ENCODE measurements at regions not wholly inside any gene's neighbourhood (a gene's known extent, or its start where the extent isn't known, plus 50 kb on each side); places are given as distances from the start of the nearest gene placed in this dataset.

GRCh38 chr5:90071066-90071465 lies 338.5 kb downstream of the CETN3 start:
- no peak for TF ChIP-seq POLR2A (IDR thresholded peaks at IDR 0.05)
- TF ChIP-seq, protein P1, sequence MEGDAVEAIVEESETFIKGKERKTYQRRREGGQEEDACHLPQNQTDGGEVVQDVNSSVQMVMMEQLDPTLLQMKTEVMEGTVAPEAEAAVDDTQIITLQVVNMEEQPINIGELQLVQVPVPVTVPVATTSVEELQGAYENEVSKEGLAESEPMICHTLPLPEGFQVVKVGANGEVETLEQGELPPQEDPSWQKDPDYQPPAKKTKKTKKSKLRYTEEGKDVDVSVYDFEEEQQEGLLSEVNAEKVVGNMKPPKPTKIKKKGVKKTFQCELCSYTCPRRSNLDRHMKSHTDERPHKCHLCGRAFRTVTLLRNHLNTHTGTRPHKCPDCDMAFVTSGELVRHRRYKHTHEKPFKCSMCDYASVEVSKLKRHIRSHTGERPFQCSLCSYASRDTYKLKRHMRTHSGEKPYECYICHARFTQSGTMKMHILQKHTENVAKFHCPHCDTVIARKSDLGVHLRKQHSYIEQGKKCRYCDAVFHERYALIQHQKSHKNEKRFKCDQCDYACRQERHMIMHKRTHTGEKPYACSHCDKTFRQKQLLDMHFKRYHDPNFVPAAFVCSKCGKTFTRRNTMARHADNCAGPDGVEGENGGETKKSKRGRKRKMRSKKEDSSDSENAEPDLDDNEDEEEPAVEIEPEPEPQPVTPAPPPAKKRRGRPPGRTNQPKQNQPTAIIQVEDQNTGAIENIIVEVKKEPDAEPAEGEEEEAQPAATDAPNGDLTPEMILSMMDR (IDR thresholded peaks at IDR 0.05): no peak
